CD4-positive, alpha-beta T cell (primary cell): ENCODE measurements at regions not wholly inside any gene's neighbourhood (a gene's known extent, or its start where the extent isn't known, plus 50 kb on each side); places are given as distances from the start of the nearest gene placed in this dataset.

Experiments
- ATAC-seq: fragments of 200-7000 bp; cut with Tn5 transposase; one replicate; pipeline ENCODE4 v1.10.0; 2022; ENCODE audit warnings: mild to moderate bottlenecking; ENCODE audit not compliant: poor library complexity
- CTCF ChIA-PET: fragments of 350-600 bp; sonication (Branson Sonifier 250); formaldehyde crosslinking; loops from one replicate; lab custom pipeline; 2021; ENCODE audit warnings: antibody characterized with exemption, inconsistent platforms; lab: Charles Lee
- POLR2A ChIA-PET: fragments of 350-600 bp; sonication (Branson Sonifier 250); formaldehyde crosslinking; loops from one replicate; lab custom pipeline; 2021; ENCODE audit warnings: antibody characterized with exemption, inconsistent platforms; lab: Charles Lee
- DNase-seq, 14 experiments: peaks; one replicate each; pipeline ENCODE4 v3.0.0-alpha.2; 2013 to 2020; ENCODE audit warnings: mixed read lengths in 2 of 14
- H3K27ac ChIP-seq, 2 donors: one replicate each; pipeline versions ENCODE4 v1.5.1 to v1.7.0; 2013; ENCODE audit warnings: low read length in 2 of 2, low read depth in 1 of 2, mild to moderate bottlenecking in 1 of 2
- H3K27me3 ChIP-seq, 2 experiments: 1 replicate in 1 of 2; 2 replicates in 1 of 2; pipeline versions ENCODE4 v1.6.1 to v1.7.0; 2013; ENCODE audit warnings: low read length in 2 of 2, control low read depth in 1 of 2, mild to moderate bottlenecking in 1 of 2, moderate library complexity in 1 of 2; ENCODE audit not compliant: insufficient read depth in 2 of 2, control insufficient read depth in 1 of 2
- H3K36me3 ChIP-seq: one replicate; pipeline ENCODE4 v1.6.1; 2013; ENCODE audit warnings: low read length, control low read depth; ENCODE audit not compliant: insufficient read depth
- H3K4me1 ChIP-seq: one replicate; pipeline ENCODE4 v1.6.1; 2013; ENCODE audit warnings: low read length, control low read depth; ENCODE audit not compliant: insufficient read depth
- H3K4me3 ChIP-seq: one replicate; pipeline ENCODE4 v1.5.1; 2013; ENCODE audit warnings: mild to moderate bottlenecking, low read length, moderate library complexity
- H3K9me3 ChIP-seq, 2 experiments: 1 replicate in 1 of 2; 2 replicates in 1 of 2; pipeline versions ENCODE4 v1.6.1 to v1.7.0; 2013; ENCODE audit warnings: low read length in 2 of 2, mild to moderate bottlenecking in 2 of 2, control low read depth in 1 of 2, moderate library complexity in 1 of 2; ENCODE audit not compliant: control insufficient read depth in 1 of 2, insufficient read depth in 1 of 2
- H3K27ac Mint-ChIP-seq: one replicate; pipeline ENCODE4 v1.8.0; 2020; ENCODE audit warnings: mixed read lengths
- H3K27me3 Mint-ChIP-seq: one replicate; pipeline ENCODE4 v1.8.0; 2021; ENCODE audit warnings: mixed read lengths
- H3K36me3 Mint-ChIP-seq: one replicate; pipeline ENCODE4 v1.8.0; 2021; ENCODE audit warnings: low read depth, mixed read lengths
- H3K4me1 Mint-ChIP-seq: one replicate; pipeline ENCODE4 v1.8.0; 2021; ENCODE audit warnings: low read depth, mixed read lengths
- H3K4me3 Mint-ChIP-seq: one replicate; pipeline ENCODE4 v1.8.0; 2020; ENCODE audit warnings: mild to moderate bottlenecking, mixed read lengths
- H3K9me3 Mint-ChIP-seq: one replicate; pipeline ENCODE4 v1.8.0; 2020; ENCODE audit warnings: mixed read lengths
- CTCF ChIP-seq: fragments of 200-600 bp; IDR thresholded peaks from one replicate; pipeline ENCODE4 v1.8.0; 2022; ENCODE audit warnings: antibody characterized with exemption, mild to moderate bottlenecking
- intact Hi-C, 2 experiments: fragments of 100-400 bp; cut with DNase I in 1 of 2; cut with micrococcal nuclease in 1 of 2; formaldehyde crosslinking; loops; one replicate each; pipeline versions ENCODE4 v1.15.1 to v1.9.0; 2023 to 2025; cut with DNase I, micrococcal nuclease

- no peak overlapping the region for H3K27ac ChIP-seq
- no peak overlapping the region for H3K4me3 ChIP-seq
- peaks cover 14% of the 10 kb centered on the region for H3K9me3 Mint-ChIP-seq
- no peak for DNase-seq
- no peak overlapping the region for H3K27ac Mint-ChIP-seq
- no peaks in the 10 kb centered on the region for H3K4me1 Mint-ChIP-seq
- no peaks in the 10 kb centered on the region for H3K36me3 Mint-ChIP-seq
- H3K27me3 ChIP-seq: no peaks in the 10 kb centered on the region
- CTCF ChIA-PET: no interaction called here
- no peak for TF ChIP-seq CTCF
- H3K27me3 Mint-ChIP-seq: no peaks in the 10 kb centered on the region
- no peak for ATAC-seq
- POLR2A ChIA-PET: no interaction called here
- H3K4me3 Mint-ChIP-seq: no peak overlapping the region
- H3K9me3 ChIP-seq: peaks cover 0 to 3% of the 10 kb centered on the region in 2 experiments
- intact Hi-C loops: no loop called here
- no peaks in the 10 kb centered on the region for H3K36me3 ChIP-seq
- H3K4me1 ChIP-seq: no peaks in the 10 kb centered on the region
Observed at GRCh38 chr5:166618526-166618925, 1672.9 kb upstream of the WWC1 start.

GRCh38 chr5:166624573-166624972 is 1666.9 kb upstream of the WWC1 start:
- ATAC-seq (no peak), DNase-seq (no peak)
- POLR2A ChIA-PET: no interaction called here
- no peaks in the 10 kb centered on the region for H3K27me3 ChIP-seq
- H3K27ac ChIP-seq: no peak overlapping the region
- H3K9me3 ChIP-seq: no peaks in the 10 kb centered on the region
- no peak overlapping the region for H3K27ac Mint-ChIP-seq
- no peak overlapping the region for H3K4me3 Mint-ChIP-seq
- H3K4me1 ChIP-seq: no peaks in the 10 kb centered on the region
- no peak for TF ChIP-seq CTCF
- H3K36me3 ChIP-seq: no peaks in the 10 kb centered on the region
- H3K36me3 Mint-ChIP-seq: no peaks in the 10 kb centered on the region
- intact Hi-C loops: no loop called here
- no peaks in the 10 kb centered on the region for H3K27me3 Mint-ChIP-seq
- no peaks in the 10 kb centered on the region for H3K4me1 Mint-ChIP-seq
- CTCF ChIA-PET: no interaction called here
- no peak overlapping the region for H3K4me3 ChIP-seq
- H3K9me3 Mint-ChIP-seq: peaks cover 5% of the 10 kb centered on the region

GRCh38 chr5:166625210-166625865 is 1666.1 kb upstream of the WWC1 start:
- H3K4me1 ChIP-seq: no peaks in the 10 kb centered on the region
- H3K36me3 ChIP-seq: no peaks in the 10 kb centered on the region
- Mint-ChIP-seq H3K27ac (no peak overlapping the region), H3K4me1 (no peaks in the 10 kb centered on the region), H3K9me3 (peaks cover 8% of the 10 kb centered on the region), H3K27me3 (no peaks in the 10 kb centered on the region), H3K36me3 (no peaks in the 10 kb centered on the region), H3K4me3 (no peak overlapping the region)
- no peak for TF ChIP-seq CTCF
- intact Hi-C loops: no loop called here
- CTCF ChIA-PET: no interaction called here
- no peaks in the 10 kb centered on the region for H3K27me3 ChIP-seq
- ATAC-seq (no peak), DNase-seq (no peak)
- POLR2A ChIA-PET: no interaction called here
- no peak overlapping the region for H3K4me3 ChIP-seq
- no peaks in the 10 kb centered on the region for H3K9me3 ChIP-seq
- H3K27ac ChIP-seq: no peak overlapping the region
